HT-29 (cell line): ENCODE measurements at regions not wholly inside any gene's neighbourhood (a gene's known extent, or its start where the extent isn't known, plus 50 kb on each side); places are given as distances from the start of the nearest gene placed in this dataset.

Source experiments
- DNase-seq: peaks from one replicate; pipeline ENCODE4 v3.0.0-alpha.2; 2015; ENCODE audit warnings: low spot score

- no peak for DNase-seq
Measured at GRCh38 chr4:177047851-177048174, 255.1 kb upstream of the VEGFC start.

GRCh38 chr4:177051473-177052060 is 258.1 kb upstream of the NEIL3 start:
- peak; percentile 50 for DNase-seq

- DNase-seq = no peak
Measured at GRCh38 chr4:177052211-177052934, 257.3 kb upstream of the NEIL3 start.

GRCh38 chr4:177057186-177057585 is 252.5 kb upstream of the NEIL3 start:
- DNase-seq = no peak

GRCh38 chr4:177064116-177064515 is 245.6 kb upstream of the NEIL3 start:
- no peak for DNase-seq

GRCh38 chr4:177064729-177065394 is 244.8 kb upstream of the NEIL3 start:
- DNase-seq = no peak

- no peak for DNase-seq
Measured at GRCh38 chr4:177066746-177067145, 242.9 kb upstream of the NEIL3 start.

GRCh38 chr4:177070533-177071058 is 239.1 kb upstream of the NEIL3 start:
- no peak for DNase-seq

- DNase-seq = no peak
Measured at GRCh38 chr4:177077095-177077971, 232.3 kb upstream of the NEIL3 start.

- no peak for DNase-seq
Measured at GRCh38 chr4:177079327-177079726, 230.3 kb upstream of the NEIL3 start.

- DNase-seq = no peak
Measured at GRCh38 chr4:177080388-177080787, 229.3 kb upstream of the NEIL3 start.

- DNase-seq = no peak
Measured at GRCh38 chr4:177087060-177087459, 222.6 kb upstream of the NEIL3 start.

- DNase-seq = no peak
Measured at GRCh38 chr4:177087499-177087898, 222.2 kb upstream of the NEIL3 start.

GRCh38 chr4:177091515-177091914 is 218.2 kb upstream of the NEIL3 start:
- no peak for DNase-seq

GRCh38 chr4:177092807-177093206 is 216.9 kb upstream of the NEIL3 start:
- DNase-seq = no peak

GRCh38 chr4:177093964-177094363 is 215.7 kb upstream of the NEIL3 start:
- DNase-seq = no peak

- DNase-seq = no peak
Measured at GRCh38 chr4:177097291-177097690, 212.4 kb upstream of the NEIL3 start.

GRCh38 chr4:177099211-177099610 is 210.5 kb upstream of the NEIL3 start:
- DNase-seq = no peak

- no peak for DNase-seq
Measured at GRCh38 chr4:177100307-177100706, 209.4 kb upstream of the NEIL3 start.

- no peak for DNase-seq
Measured at GRCh38 chr4:177103619-177104018, 206.1 kb upstream of the NEIL3 start.

GRCh38 chr4:177105536-177105935 is 204.1 kb upstream of the NEIL3 start:
- DNase-seq = no peak
